AG04449 (cell line): ENCODE measurements at regions not wholly inside any gene's neighbourhood (a gene's known extent, or its start where the extent isn't known, plus 50 kb on each side); places are given as distances from the start of the nearest gene placed in this dataset.

Experiments used
- CTCF ChIA-PET: fragments of 350-600 bp; formaldehyde crosslinking; extraction: SDS; loops from one replicate; lab custom pipeline; 2021; ENCODE audit warnings: antibody characterized with exemption; lab: Yijun Ruan, JAX
- POLR2A ChIA-PET: fragments of 400-600, 350-600 bp; formaldehyde crosslinking; extraction: SDS; loops from one replicate; lab custom pipeline; 2020; ENCODE audit warnings: antibody characterized with exemption, inconsistent platforms; lab: Yijun Ruan, JAX
- DNase-seq: peaks from one replicate; pipeline ENCODE4 v3.0.0-alpha.2; 2010; ENCODE audit warnings: low read depth, low spot score
- H3K4me3 ChIP-seq: 2 replicates; pipeline ENCODE4 v1.5.1; 2011; ENCODE audit warnings: low read depth, mild to moderate bottlenecking, control low read depth, low read length
- CTCF ChIP-seq: IDR thresholded peaks from one replicate; pipeline ENCODE4 v1.5.1; 2011; ENCODE audit warnings: mild to moderate bottlenecking, moderate library complexity, low read length, control low read depth, inconsistent platforms; ENCODE audit not compliant: insufficient read depth; ENCODE audit errors: missing control alignments

- DNase-seq: no peak
- no peak overlapping the region for H3K4me3 ChIP-seq
- ChIA-PET POLR2A (no interaction called here), CTCF (no interaction called here)
- TF ChIP-seq CTCF: no peak
Observed at GRCh38 chr1:215344539-215344938, 222.6 kb upstream of the KCTD3 start.

- no peak overlapping the region for H3K4me3 ChIP-seq
- POLR2A ChIA-PET: no interaction called here
- DNase-seq: no peak
- no peak for TF ChIP-seq CTCF
- CTCF ChIA-PET: no interaction called here
Observed at GRCh38 chr1:215345208-215345607, 221.9 kb upstream of the KCTD3 start.

DNA sequence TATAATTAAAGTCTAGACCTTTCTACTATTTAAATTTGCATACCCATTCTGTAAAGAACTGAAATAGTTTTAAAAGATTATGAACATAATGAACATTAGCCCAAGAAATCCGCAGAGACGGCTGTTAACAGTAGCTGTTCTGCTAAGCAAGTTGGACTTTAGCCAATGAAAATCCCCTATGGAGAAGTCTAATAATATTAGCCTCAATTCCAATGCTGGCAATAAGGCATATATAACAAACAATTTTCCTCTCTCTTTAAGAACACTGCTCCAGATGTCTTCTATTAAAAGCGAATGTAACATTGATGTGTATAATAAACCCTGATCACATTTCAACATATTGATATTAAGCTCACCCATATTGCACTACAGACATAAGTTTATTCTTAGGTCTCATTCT is 221.3 kb upstream of the KCTD3 start:
- no peak for TF ChIP-seq CTCF
- ChIA-PET POLR2A (no interaction called here), CTCF (interaction anchor here (1.0 kb wide), 1 partner anchor 8 kb away, joined by 3 read pairs; no protein-coding TSS in a partner anchor)
- DNase-seq: no peak
- no peak overlapping the region for H3K4me3 ChIP-seq

DNA sequence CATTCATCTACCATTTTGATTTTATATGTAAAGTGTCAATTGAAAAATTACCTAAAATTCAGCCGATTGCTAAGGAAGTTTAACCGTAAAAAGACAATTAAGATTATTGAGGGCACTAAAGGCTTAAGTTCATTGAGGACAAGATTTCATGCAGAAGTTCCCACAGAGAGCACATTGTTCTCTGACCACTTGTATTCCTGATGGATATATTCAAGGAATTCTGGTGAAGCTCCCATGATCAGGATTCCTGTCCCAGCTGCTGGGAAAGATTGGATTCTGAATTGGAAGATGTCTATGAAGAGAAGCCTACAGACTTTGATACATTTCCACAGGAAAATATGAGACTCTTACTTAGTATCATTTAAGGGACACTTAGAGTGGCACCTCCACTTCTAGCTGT is 209.2 kb upstream of the KCTD3 start:
- no peak for TF ChIP-seq CTCF
- DNase-seq: no peak
- no peak overlapping the region for H3K4me3 ChIP-seq
- ChIA-PET POLR2A (no interaction called here), CTCF (interaction anchor here (0.9 kb wide), 1 partner anchor 721 kb away, joined by 3 read pairs; no protein-coding TSS in a partner anchor)

DNA sequence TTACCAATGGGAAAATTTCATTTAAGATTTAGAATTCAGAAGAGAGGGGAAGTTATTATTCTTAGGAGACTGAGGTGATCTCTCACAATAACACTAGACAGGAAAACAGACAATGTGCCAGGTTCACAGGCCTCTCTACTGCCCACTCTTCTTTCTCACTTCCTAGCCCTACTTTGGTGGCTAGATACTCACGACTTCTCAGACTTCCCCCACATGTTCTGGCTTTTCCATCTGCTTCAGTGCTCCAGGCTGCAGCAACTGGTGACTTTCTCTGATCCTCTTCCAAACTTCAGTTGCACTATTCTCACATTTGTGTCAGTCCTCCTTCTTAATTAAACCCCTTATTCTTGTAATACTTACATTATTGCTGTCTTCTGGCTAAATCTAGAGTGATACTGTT is 208.7 kb upstream of the KCTD3 start:
- DNase-seq: no peak
- ChIA-PET POLR2A (no interaction called here), CTCF (interaction anchor here (0.9 kb wide), 1 partner anchor 722 kb away, joined by 3 read pairs; no protein-coding TSS in a partner anchor)
- no peak overlapping the region for H3K4me3 ChIP-seq
- no peak for TF ChIP-seq CTCF

- H3K4me3 ChIP-seq: no peak overlapping the region
- DNase-seq: no peak
- TF ChIP-seq CTCF: no peak
- ChIA-PET CTCF (no interaction called here), POLR2A (no interaction called here)
Observed at GRCh38 chr1:215360031-215360430, 207.1 kb upstream of the KCTD3 start.
